GM23248 (cell line): ENCODE measurements at regions not wholly inside any gene's neighbourhood (a gene's known extent, or its start where the extent isn't known, plus 50 kb on each side); places are given as distances from the start of the nearest gene placed in this dataset.

ENCODE experiments used
- DNase-seq: peaks from one replicate; pipeline ENCODE4 v3.0.0-alpha.2; 2015
- H2AFZ ChIP-seq: fragments of 200-600 bp; sonication (generic); 2 replicates; pipeline ENCODE4 v1.6.1; 2016; ENCODE audit warnings: antibody characterized with exemption
- H3F3A ChIP-seq: fragments of 200-600 bp; sonication (generic); 2 replicates; pipeline ENCODE4 v1.6.1; 2016; ENCODE audit warnings: mild to moderate bottlenecking, antibody characterized with exemption, mixed run types; ENCODE audit not compliant: insufficient read depth
- H3K27ac ChIP-seq: fragments of 200-600 bp; sonication (generic); 2 replicates; pipeline ENCODE4 v1.5.1; 2016; ENCODE audit warnings: mild to moderate bottlenecking
- H3K27me3 ChIP-seq: fragments of 200-600 bp; sonication (generic); replicated peaks from 2 replicates; pipeline ENCODE4 v1.6.1; 2016; ENCODE audit warnings: mild to moderate bottlenecking; ENCODE audit not compliant: insufficient read depth
- H3K36me3 ChIP-seq: fragments of 200-600 bp; sonication (generic); 2 replicates; pipeline ENCODE4 v1.6.1; 2016; ENCODE audit warnings: low read depth, mild to moderate bottlenecking
- H3K4me1 ChIP-seq: fragments of 200-600 bp; sonication (generic); 2 replicates; pipeline ENCODE4 v1.6.1; 2016; ENCODE audit warnings: mild to moderate bottlenecking; ENCODE audit not compliant: insufficient read depth
- H3K4me2 ChIP-seq: fragments of 200-600 bp; sonication (generic); one replicate; pipeline ENCODE4 v1.6.1; 2016; ENCODE audit warnings: mild to moderate bottlenecking; ENCODE audit not compliant: unreplicated experiment
- H3K4me3 ChIP-seq: fragments of 200-600 bp; sonication (generic); 2 replicates; pipeline ENCODE4 v1.5.1; 2016; ENCODE audit warnings: mild to moderate bottlenecking
- H3K79me2 ChIP-seq: fragments of 200-600 bp; sonication (generic); 2 replicates; pipeline ENCODE4 v1.6.1; 2016; ENCODE audit warnings: mild to moderate bottlenecking; ENCODE audit not compliant: insufficient read depth
- H3K9ac ChIP-seq: fragments of 200-600 bp; sonication (generic); 2 replicates; pipeline ENCODE4 v1.6.1; 2016; ENCODE audit warnings: mild to moderate bottlenecking
- H3K9me2 ChIP-seq: fragments of 200-600 bp; sonication (generic); 2 replicates; pipeline ENCODE4 v1.6.1; 2016; ENCODE audit warnings: mixed run types, mild to moderate bottlenecking, moderate library complexity; ENCODE audit not compliant: insufficient read depth
- H3K9me3 ChIP-seq: fragments of 200-600 bp; sonication (generic); one replicate; pipeline ENCODE4 v1.6.1; 2017; ENCODE audit warnings: low read depth
- H4K20me1 ChIP-seq: fragments of 200-600 bp; sonication (generic); 2 replicates; pipeline ENCODE4 v1.6.0; 2016; ENCODE audit not compliant: insufficient read depth
- EZH2 ChIP-seq: fragments of 200-600 bp; sonication (generic); IDR thresholded peaks from 2 replicates; pipeline ENCODE4 v1.6.1; 2018; ENCODE audit warnings: antibody characterized with exemption, mild to moderate bottlenecking; ENCODE audit not compliant: insufficient read depth, poor library complexity, severe bottlenecking
- EZH2phosphoT487 ChIP-seq: fragments of 200-600 bp; sonication (generic); IDR thresholded peaks from 2 replicates; pipeline ENCODE4 v1.6.1; 2018; ENCODE audit warnings: antibody characterized with exemption, moderate library complexity, mild to moderate bottlenecking, low read depth; ENCODE audit not compliant: insufficient read depth
- whole genome bisulfite sequencing, 2 experiments: methylation state at CpG; one replicate each; pipeline ENCODE4 v1.1.6; 2015 to 2017; ENCODE audit warnings: low lambda C conversion rate in 2 of 2, low coverage in 1 of 2; ENCODE audit errors: missing lambda C conversion rate in 2 of 2; 5-methylcytosine and 5-hydroxymethylcytosine counted together
- in situ Hi-C: fragments of 300-500 bp; cut with MboI; formaldehyde crosslinking; loops from 2 replicates; pipeline ENCODE4 v1.15.0; 2020

- Histone ChIP-seq H2AFZ (no peak overlapping the region), H3K27ac (no peak overlapping the region)
Observed at GRCh38 chr1:229037806-229038405, 233.0 kb upstream of the RAB4A start.

GRCh38 chr1:229040630-229041358, 230.1 kb upstream of the RAB4A start:
- H3K9me3 ChIP-seq, result no peaks in the 10 kb centered on the region
- no peaks in the 10 kb centered on the region for H3K36me3 ChIP-seq
- in situ Hi-C loops, result no loop called here
- no peaks in the 10 kb centered on the region for H3K4me1 ChIP-seq
- H3F3A ChIP-seq, result no peaks in the 10 kb centered on the region
- H3K4me3 ChIP-seq, result no peak overlapping the region
- H3K4me2 ChIP-seq, result no peak overlapping the region
- H3K79me2 ChIP-seq, result no peaks in the 10 kb centered on the region
- DNase-seq, result no peak
- no peak overlapping the region for H3K27ac ChIP-seq
- peaks cover 27% of the 10 kb centered on the region; the same call in 1 of the 2 replicates for H3K27me3 ChIP-seq
- no peaks in the 10 kb centered on the region for H3K9me2 ChIP-seq
- no peak for TF ChIP-seq EZH2
- TF ChIP-seq EZH2phosphoT487, result no peak
- 59 to 69% methylated on average over 6 of the region's 6 CpGs for whole genome bisulfite sequencing, 2 experiments
- no peak overlapping the region for H3K9ac ChIP-seq
- H4K20me1 ChIP-seq, result no peaks in the 10 kb centered on the region
- H2AFZ ChIP-seq, result no peak overlapping the region

More at GRCh38 chr1:229037806-229038405, 233.0 kb upstream of the RAB4A start:
- WGBS, 2 experiments, result 59 to 62% methylated on average over 4 of the region's 4 CpGs
- Histone ChIP-seq H3K9me3 (no peaks in the 10 kb centered on the region), H3K79me2 (no peaks in the 10 kb centered on the region), H3K9ac (no peak overlapping the region), H3K36me3 (no peaks in the 10 kb centered on the region), H3K27me3 (peaks cover 18% of the 10 kb centered on the region; the same call in 1 of the 2 replicates), H3K4me3 (no peak overlapping the region), H3K9me2 (no peaks in the 10 kb centered on the region), H3K4me1 (no peaks in the 10 kb centered on the region), H3K4me2 (no peak overlapping the region), H4K20me1 (no peaks in the 10 kb centered on the region), H3F3A (no peaks in the 10 kb centered on the region)
- TF ChIP-seq EZH2 (no peak), EZH2phosphoT487 (no peak)
- in situ Hi-C loops, result no loop called here
- DNase-seq, result no peak

GRCh38 chr1:229041946-229042345, 229.0 kb upstream of the RAB4A start:
- H2AFZ ChIP-seq, result no peak overlapping the region
- WGBS, 2 experiments, result 83 to 85% methylated on average over 9 of the region's 9 CpGs
- H3K4me2 ChIP-seq, result no peak overlapping the region
- H3K36me3 ChIP-seq, result no peaks in the 10 kb centered on the region
- no peak for TF ChIP-seq EZH2
- no peak for TF ChIP-seq EZH2phosphoT487
- H3K79me2 ChIP-seq, result no peaks in the 10 kb centered on the region
- H3K27me3 ChIP-seq, result peaks cover 32% of the 10 kb centered on the region
- H3F3A ChIP-seq, result no peaks in the 10 kb centered on the region
- no peak overlapping the region for H3K27ac ChIP-seq
- no peaks in the 10 kb centered on the region for H3K9me3 ChIP-seq
- H3K4me1 ChIP-seq, result no peaks in the 10 kb centered on the region
- no peaks in the 10 kb centered on the region for H3K9me2 ChIP-seq
- H4K20me1 ChIP-seq, result no peaks in the 10 kb centered on the region
- H3K9ac ChIP-seq, result no peak overlapping the region
- no peak overlapping the region for H3K4me3 ChIP-seq
- in situ Hi-C loops, result no loop called here
- DNase-seq, result no peak

- H3K27ac ChIP-seq, result no peak overlapping the region
- H3K79me2 ChIP-seq, result no peaks in the 10 kb centered on the region
- no peaks in the 10 kb centered on the region for H3K9me3 ChIP-seq
- no peak overlapping the region for H2AFZ ChIP-seq
- no peak for DNase-seq
- no peaks in the 10 kb centered on the region for H3K4me1 ChIP-seq
- no peak overlapping the region for H3K9ac ChIP-seq
- WGBS, 2 experiments, result 44 to 53% methylated on average over 4 of the region's 4 CpGs
- no peak overlapping the region for H3K4me2 ChIP-seq
- no peaks in the 10 kb centered on the region for H3F3A ChIP-seq
- H3K9me2 ChIP-seq, result no peaks in the 10 kb centered on the region
- no peaks in the 10 kb centered on the region for H3K36me3 ChIP-seq
- in situ Hi-C loops, result no loop called here
- TF ChIP-seq EZH2 (no peak), EZH2phosphoT487 (no peak)
- no peak overlapping the region for H3K4me3 ChIP-seq
- H4K20me1 ChIP-seq, result no peaks in the 10 kb centered on the region
- H3K27me3 ChIP-seq, result peaks cover 32% of the 10 kb centered on the region
Observed at GRCh38 chr1:229042482-229042881, 228.4 kb upstream of the RAB4A start.
